ENCODE measurements at regions not wholly inside any gene's neighbourhood (a gene's known extent, or its start where the extent isn't known, plus 50 kb on each side); places are given as distances from the start of the nearest gene placed in this dataset.

- no peaks in the 10 kb centered on the region for H3K27me3 ChIP-seq (ENCODE audit: control insufficient read depth, extremely low read depth, insufficient read depth, low read length)
- no peaks in the 10 kb centered on the region for H3K9me1 ChIP-seq (ENCODE audit: control insufficient read depth, extremely low read depth, insufficient read depth, low read length)
- TF ChIP-seq CTCF (optimal IDR thresholded peaks at IDR 0.05 in 1 of 3, IDR thresholded peaks at IDR 0.05 in 1 of 3, conservative IDR thresholded peaks at IDR 0.05 in 1 of 3; ENCODE audit: extremely low read depth in 1 of 3, insufficient read depth in 2 of 3, low read length in 3 of 3) = no peak
- TF ChIP-seq EZH2 (IDR thresholded peaks at IDR 0.05; ENCODE audit: low read length) = no peak
- H3K36me3 ChIP-seq (ENCODE audit: control insufficient read depth in 2 of 2, extremely low read depth in 1 of 2, insufficient read depth in 2 of 2, low read length in 2 of 2) = no peaks in the 10 kb centered on the region
- no peak for FAIRE-seq
- H3K4me3 ChIP-seq (ENCODE audit: control insufficient read depth in 2 of 3, extremely low read depth in 1 of 3, insufficient read depth in 2 of 3, low read depth in 1 of 3, low read length in 3 of 3) = no peak overlapping the region
- H4K20me1 ChIP-seq (ENCODE audit: control insufficient read depth, extremely low read depth, insufficient read depth, low read length) = no peaks in the 10 kb centered on the region
- no peaks in the 10 kb centered on the region for H3K79me2 ChIP-seq (ENCODE audit: control insufficient read depth, insufficient read depth, low read length)
- H3K27ac ChIP-seq (ENCODE audit: control insufficient read depth, insufficient read depth, low read length) = no peak overlapping the region
- no peak overlapping the region for H2AFZ ChIP-seq (ENCODE audit: control insufficient read depth, low read length)
- H3K9ac ChIP-seq (ENCODE audit: control insufficient read depth, extremely low read depth, insufficient read depth, low read length) = no peak overlapping the region
- H3K9me3 ChIP-seq (ENCODE audit: control insufficient read depth, low read depth, low read length) = no peaks in the 10 kb centered on the region
- H3K4me1 ChIP-seq (ENCODE audit: control insufficient read depth, extremely low read depth, insufficient read depth, low read length) = no peaks in the 10 kb centered on the region
- H3K4me2 ChIP-seq (ENCODE audit: control insufficient read depth, extremely low read depth, insufficient read depth, low read depth, low read length) = no peak overlapping the region
- dilution Hi-C loops (cut with MboI; ENCODE audit: extremely low pct_ligation_motif_present, low sequenced_read_pairs) = no loop called here
- no peak for DNase-seq (ENCODE audit: low read depth, low spot score)
Observed at GRCh38 chr3:159748425-159748824, 240.2 kb upstream of the IL12A start.

- Histone ChIP-seq H4K20me1 (ENCODE audit: control insufficient read depth, extremely low read depth, insufficient read depth, low read length) (no peaks in the 10 kb centered on the region), H3K36me3 (ENCODE audit: control insufficient read depth in 2 of 2, extremely low read depth in 1 of 2, insufficient read depth in 2 of 2, low read length in 2 of 2) (no peaks in the 10 kb centered on the region), H3K4me1 (ENCODE audit: control insufficient read depth, extremely low read depth, insufficient read depth, low read length) (no peaks in the 10 kb centered on the region), H3K9me1 (ENCODE audit: control insufficient read depth, extremely low read depth, insufficient read depth, low read length) (no peaks in the 10 kb centered on the region), H2AFZ (ENCODE audit: control insufficient read depth, low read length) (no peak overlapping the region), H3K27me3 (ENCODE audit: control insufficient read depth, extremely low read depth, insufficient read depth, low read length) (no peaks in the 10 kb centered on the region), H3K4me3 (ENCODE audit: control insufficient read depth in 2 of 3, extremely low read depth in 1 of 3, insufficient read depth in 2 of 3, low read depth in 1 of 3, low read length in 3 of 3) (no peak overlapping the region), H3K27ac (ENCODE audit: control insufficient read depth, insufficient read depth, low read length) (no peak overlapping the region), H3K9ac (ENCODE audit: control insufficient read depth, extremely low read depth, insufficient read depth, low read length) (no peak overlapping the region), H3K79me2 (ENCODE audit: control insufficient read depth, insufficient read depth, low read length) (no peaks in the 10 kb centered on the region), H3K9me3 (ENCODE audit: control insufficient read depth, low read depth, low read length) (no peaks in the 10 kb centered on the region), H3K4me2 (ENCODE audit: control insufficient read depth, extremely low read depth, insufficient read depth, low read depth, low read length) (no peak overlapping the region)
- dilution Hi-C loops (cut with MboI; ENCODE audit: extremely low pct_ligation_motif_present, low sequenced_read_pairs) = no loop called here
- TF ChIP-seq CTCF (optimal IDR thresholded peaks at IDR 0.05 in 1 of 3, IDR thresholded peaks at IDR 0.05 in 1 of 3, conservative IDR thresholded peaks at IDR 0.05 in 1 of 3; ENCODE audit: extremely low read depth in 1 of 3, insufficient read depth in 2 of 3, low read length in 3 of 3) (no peak), EZH2 (IDR thresholded peaks at IDR 0.05; ENCODE audit: low read length) (no peak)
- FAIRE-seq (no peak), DNase-seq (ENCODE audit: low read depth, low spot score) (no peak)
Observed at GRCh38 chr3:159749406-159749805, 239.2 kb upstream of the IL12A start.
